Uterus (tissue), 3 donors: ENCODE measurements at regions not wholly inside any gene's neighbourhood (a gene's known extent, or its start where the extent isn't known, plus 50 kb on each side); places are given as distances from the start of the nearest gene placed in this dataset.

ENCODE experiments used
- DNase-seq, 2 donors: peaks; one replicate each; pipeline ENCODE4 v3.0.0-alpha.2; 2019 to 2020
- H3K27ac ChIP-seq, 2 donors: fragments of 200-600 bp; sonication (generic); 1 replicate in 1 of 2; 2 replicates in 1 of 2; pipeline ENCODE4 v1.5.1; 2016 to 2018
- H3K27me3 ChIP-seq, 2 donors: fragments of 200-600 bp; sonication (generic); one replicate each; pipeline ENCODE4 v1.5.1; 2018 to 2019; ENCODE audit warnings: control low read depth in 1 of 2
- H3K36me3 ChIP-seq, 2 donors: fragments of 200-600 bp; sonication (generic); one replicate each; pipeline ENCODE4 v1.5.1; 2019; ENCODE audit warnings: control low read depth in 1 of 2
- H3K4me1 ChIP-seq, 2 donors: fragments of 200-600 bp; sonication (generic); one replicate each; pipeline ENCODE4 v1.5.1; 2018 to 2019; ENCODE audit warnings: control low read depth in 1 of 2
- H3K4me3 ChIP-seq, 2 donors: fragments of 200-600 bp; sonication (generic); 1 replicate in 1 of 2; 2 replicates in 1 of 2; pipeline ENCODE4 v1.5.1; 2018 to 2019; ENCODE audit warnings: mild to moderate bottlenecking in 1 of 2
- H3K9me3 ChIP-seq, 2 donors: fragments of 200-600 bp; sonication (generic); one replicate each; pipeline ENCODE4 v1.5.1; 2019; ENCODE audit warnings: control low read depth in 1 of 2
- POLR2A ChIP-seq, 2 donors: fragments of 450-650 bp; IDR thresholded peaks; one replicate each; pipeline ENCODE4 v1.6.1; 2016; ENCODE audit warnings: antibody characterized with exemption in 2 of 2, mild to moderate bottlenecking in 1 of 2, moderate library complexity in 1 of 2
- intact Hi-C: fragments of 100-400 bp; cut with DNase I; formaldehyde crosslinking; loops from one replicate; pipeline ENCODE4 v1.15.1; 2023; ENCODE audit warnings: low total_unique reads
- TF ChIP-seq, protein P1 (sequence below), 4 experiments: fragments of 200-600 bp in 2 of 4; fragments of 450-650 bp in 2 of 4; sonication (generic) in 2 of 4; IDR thresholded peaks; one replicate each; pipeline ENCODE4 v1.5.1; 2016 to 2019; ENCODE audit warnings: antibody characterized with exemption in 4 of 4, mild to moderate bottlenecking in 2 of 4, moderate library complexity in 1 of 4
- donor health status: DM: yes; HTN: yes; CAD: no.

DNA sequence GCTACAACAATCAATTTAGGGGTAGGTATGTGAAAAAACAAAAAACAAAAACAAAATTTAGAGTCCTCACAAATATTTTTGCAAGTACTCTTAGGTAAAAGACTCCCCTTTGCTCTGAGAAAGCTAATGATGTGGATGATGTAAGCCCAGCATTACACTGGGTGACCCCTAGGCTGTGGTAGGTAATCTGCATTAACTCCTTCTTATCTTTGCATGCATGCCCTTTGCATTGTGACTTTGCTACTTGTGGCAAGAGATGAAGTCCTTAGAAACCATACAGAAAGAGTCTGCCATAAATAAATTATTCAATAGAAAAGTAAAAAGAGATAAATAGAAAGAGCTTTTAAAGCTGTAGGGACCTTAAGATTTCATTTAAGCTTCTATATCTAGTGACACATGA is 159.7 kb upstream of the MBNL1 start:
- H3K4me1 ChIP-seq = no peaks in the 10 kb centered on the region
- TF ChIP-seq, protein P1, sequence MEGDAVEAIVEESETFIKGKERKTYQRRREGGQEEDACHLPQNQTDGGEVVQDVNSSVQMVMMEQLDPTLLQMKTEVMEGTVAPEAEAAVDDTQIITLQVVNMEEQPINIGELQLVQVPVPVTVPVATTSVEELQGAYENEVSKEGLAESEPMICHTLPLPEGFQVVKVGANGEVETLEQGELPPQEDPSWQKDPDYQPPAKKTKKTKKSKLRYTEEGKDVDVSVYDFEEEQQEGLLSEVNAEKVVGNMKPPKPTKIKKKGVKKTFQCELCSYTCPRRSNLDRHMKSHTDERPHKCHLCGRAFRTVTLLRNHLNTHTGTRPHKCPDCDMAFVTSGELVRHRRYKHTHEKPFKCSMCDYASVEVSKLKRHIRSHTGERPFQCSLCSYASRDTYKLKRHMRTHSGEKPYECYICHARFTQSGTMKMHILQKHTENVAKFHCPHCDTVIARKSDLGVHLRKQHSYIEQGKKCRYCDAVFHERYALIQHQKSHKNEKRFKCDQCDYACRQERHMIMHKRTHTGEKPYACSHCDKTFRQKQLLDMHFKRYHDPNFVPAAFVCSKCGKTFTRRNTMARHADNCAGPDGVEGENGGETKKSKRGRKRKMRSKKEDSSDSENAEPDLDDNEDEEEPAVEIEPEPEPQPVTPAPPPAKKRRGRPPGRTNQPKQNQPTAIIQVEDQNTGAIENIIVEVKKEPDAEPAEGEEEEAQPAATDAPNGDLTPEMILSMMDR (IDR thresholded peaks at IDR 0.05) = no peak
- TF ChIP-seq POLR2A (IDR thresholded peaks at IDR 0.05) = no peak
- H3K27me3 ChIP-seq = no peaks in the 10 kb centered on the region
- intact Hi-C loops = no loop called here
- H3K4me3 ChIP-seq = no peak overlapping the region
- H3K9me3 ChIP-seq = no peaks in the 10 kb centered on the region
- no peak overlapping the region for H3K27ac ChIP-seq
- no peaks in the 10 kb centered on the region for H3K36me3 ChIP-seq
- DNase-seq = no peak

DNA sequence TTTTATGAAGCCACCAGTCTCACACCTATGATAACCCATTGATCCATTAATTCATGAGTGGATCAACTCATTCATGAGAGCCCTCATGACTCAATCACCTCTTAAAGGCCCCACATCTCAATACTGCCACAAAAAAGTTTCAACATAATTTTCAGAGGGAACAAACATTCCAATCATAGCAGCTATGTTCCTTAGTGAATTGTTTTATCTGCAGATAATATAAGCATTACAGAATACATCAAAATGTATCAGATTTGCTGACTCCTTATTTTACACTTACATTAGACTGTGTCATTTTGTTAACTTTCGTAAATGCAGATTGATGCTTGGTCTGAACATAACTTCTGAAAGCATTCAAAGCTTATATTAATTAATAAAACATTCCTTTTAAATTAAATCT is 155.3 kb upstream of the MBNL1 start:
- intact Hi-C loops = no loop called here
- no peak overlapping the region for H3K4me3 ChIP-seq
- no peaks in the 10 kb centered on the region for H3K27me3 ChIP-seq
- DNase-seq = no peak
- TF ChIP-seq, protein P1 (IDR thresholded peaks at IDR 0.05) = no peak
- no peak for TF ChIP-seq POLR2A (IDR thresholded peaks at IDR 0.05)
- H3K9me3 ChIP-seq = no peaks in the 10 kb centered on the region
- H3K36me3 ChIP-seq = no peaks in the 10 kb centered on the region
- no peak overlapping the region for H3K27ac ChIP-seq
- no peaks in the 10 kb centered on the region for H3K4me1 ChIP-seq

DNA sequence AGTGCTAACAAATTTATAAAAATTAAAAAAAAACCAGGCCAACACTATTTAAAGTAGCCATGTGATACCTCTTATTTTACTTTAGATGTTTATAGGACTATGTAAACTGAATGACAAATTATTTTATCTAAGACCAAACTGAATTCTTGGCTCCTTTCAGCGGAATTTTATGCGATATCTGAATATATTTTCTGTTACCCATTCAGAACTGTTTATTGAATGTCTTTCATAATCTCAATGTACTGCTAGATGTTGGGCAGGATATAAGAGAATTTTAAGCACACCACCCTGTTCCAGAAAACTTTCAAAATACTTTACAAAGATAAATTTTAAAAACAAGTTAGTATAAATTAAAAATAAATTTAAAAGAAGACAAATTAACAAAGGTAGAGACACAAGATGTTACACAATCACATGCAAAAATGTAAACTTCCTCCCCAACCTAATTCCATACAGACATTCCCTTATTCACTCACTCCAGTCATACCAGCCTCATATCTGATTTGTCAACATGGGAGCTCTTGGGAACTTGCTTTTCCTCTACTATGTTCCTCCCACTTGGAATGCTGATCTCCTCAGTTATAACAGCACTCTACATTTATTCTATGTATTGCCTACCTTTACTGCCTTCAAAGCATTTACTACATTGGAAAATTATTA is 154.6 kb upstream of the MBNL1 start:
- H3K4me3 ChIP-seq = no peak overlapping the region
- H3K27me3 ChIP-seq = no peaks in the 10 kb centered on the region
- H3K9me3 ChIP-seq = no peaks in the 10 kb centered on the region
- no peaks in the 10 kb centered on the region for H3K36me3 ChIP-seq
- no peak for DNase-seq
- H3K27ac ChIP-seq = no peak overlapping the region
- intact Hi-C loops = no loop called here
- no peaks in the 10 kb centered on the region for H3K4me1 ChIP-seq
- TF ChIP-seq, protein P1 (IDR thresholded peaks at IDR 0.05) = no peak
- TF ChIP-seq POLR2A (IDR thresholded peaks at IDR 0.05) = no peak

DNA sequence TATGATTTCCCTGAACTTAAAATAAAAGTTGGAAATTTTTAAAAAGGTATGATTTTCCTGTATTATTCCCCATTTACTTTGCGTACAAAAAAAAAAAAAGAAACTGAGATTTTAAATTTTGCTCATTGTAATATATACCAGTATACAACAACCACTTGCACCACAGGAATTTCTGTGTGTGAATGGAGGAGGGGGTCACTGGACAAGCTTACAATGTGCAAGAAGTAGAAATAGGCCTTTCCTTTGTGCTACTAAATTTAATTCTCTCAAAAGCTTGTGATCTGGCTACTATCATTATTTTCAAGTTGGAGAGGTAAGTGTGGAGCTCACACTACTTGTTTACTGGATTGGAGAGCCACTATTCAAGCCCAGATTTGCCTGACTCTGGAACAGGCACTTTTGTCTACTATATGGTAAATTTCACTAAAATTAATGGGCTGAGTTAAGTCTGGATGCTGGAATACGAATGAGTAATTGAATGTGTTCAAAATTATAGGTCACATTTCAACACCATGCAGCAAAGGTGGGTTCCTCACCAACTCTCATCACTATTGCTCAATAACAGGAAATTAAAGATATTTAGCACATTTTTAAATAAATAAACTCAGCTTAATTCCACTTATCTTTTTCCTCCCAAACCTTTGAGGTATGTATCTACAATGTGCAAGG is 148.0 kb upstream of the MBNL1 start:
- Histone ChIP-seq H3K27ac (peak overlapping the region; percentile 75 to 90), H3K36me3 (no peaks in the 10 kb centered on the region), H3K4me1 (no peaks in the 10 kb centered on the region), H3K27me3 (no peaks in the 10 kb centered on the region), H3K9me3 (no peaks in the 10 kb centered on the region), H3K4me3 (no peak overlapping the region)
- no peak for DNase-seq
- intact Hi-C loops = no loop called here
- TF ChIP-seq, protein P1 (IDR thresholded peaks at IDR 0.05) = no peak
- no peak for TF ChIP-seq POLR2A (IDR thresholded peaks at IDR 0.05)

DNA sequence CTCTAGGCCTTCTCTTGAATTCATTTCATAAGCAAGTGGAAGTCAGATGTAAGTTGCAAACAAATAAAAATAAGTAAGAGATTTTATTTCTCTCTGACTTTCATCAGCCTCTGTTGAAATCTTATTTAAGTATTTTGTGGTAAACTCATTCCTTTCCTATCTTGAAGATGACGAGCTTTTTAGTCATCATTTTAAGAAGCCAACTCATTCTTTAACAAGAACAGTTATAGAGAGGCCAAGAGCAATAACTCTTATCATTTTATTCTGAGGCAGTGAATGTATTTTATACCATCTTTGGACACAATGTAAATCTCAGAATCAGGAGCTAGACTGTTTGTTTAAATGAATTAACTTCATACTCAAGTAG is 147.5 kb upstream of the MBNL1 start:
- intact Hi-C loops = no loop called here
- TF ChIP-seq, protein P1 (IDR thresholded peaks at IDR 0.05) = no peak
- no peak for TF ChIP-seq POLR2A (IDR thresholded peaks at IDR 0.05)
- no peaks in the 10 kb centered on the region for H3K4me1 ChIP-seq
- no peak for DNase-seq
- no peaks in the 10 kb centered on the region for H3K36me3 ChIP-seq
- peak overlapping the region; percentile 75 to 90 for H3K27ac ChIP-seq
- no peak overlapping the region for H3K4me3 ChIP-seq
- no peaks in the 10 kb centered on the region for H3K27me3 ChIP-seq
- H3K9me3 ChIP-seq = no peaks in the 10 kb centered on the region
